ENCODE measurements at regions not wholly inside any gene's neighbourhood (a gene's known extent, or its start where the extent isn't known, plus 50 kb on each side); places are given as distances from the start of the nearest gene placed in this dataset.

DNA sequence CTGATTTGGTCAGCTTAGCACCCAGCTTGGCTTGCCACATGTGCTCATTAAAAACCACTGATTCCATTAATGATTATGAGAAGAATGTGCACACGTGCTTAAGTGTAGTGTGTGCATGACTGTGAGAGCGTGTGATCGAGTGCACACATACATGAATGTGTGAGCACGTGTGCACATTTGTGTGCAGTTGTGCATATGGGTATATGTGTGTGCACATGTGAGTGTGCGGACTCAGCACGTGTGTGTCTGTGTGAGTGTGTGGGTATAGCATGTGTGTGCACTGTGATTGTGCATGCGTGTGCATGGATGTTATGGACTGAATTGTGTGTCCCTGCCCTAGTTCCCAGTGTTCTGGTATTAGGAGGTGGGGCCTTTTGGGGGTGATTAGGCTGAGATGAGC is 202.1 kb upstream of the ZNF536 start:
- H3K27ac ChIP-seq (ENCODE audit: extremely low read depth, low read depth, low read length) = no peak overlapping the region
- no peak for DNase-seq (ENCODE audit: extremely low read depth in 1 of 4, low spot score in 3 of 4)
- H3K36me3 ChIP-seq (ENCODE audit: control insufficient read depth, insufficient read depth, low read length) = no peaks in the 10 kb centered on the region
- no peak overlapping the region for H2AFZ ChIP-seq (ENCODE audit: low read depth, low read length)
- no peaks in the 10 kb centered on the region for H3K9me1 ChIP-seq (ENCODE audit: control insufficient read depth, insufficient read depth, low read length)
- intact Hi-C loops (cut with micrococcal nuclease) = no loop called here
- in situ Hi-C loops (cut with MboI) = no loop called here
- no peaks in the 10 kb centered on the region for H3K4me1 ChIP-seq (replicated peaks in 1 of 2; ENCODE audit: control insufficient read depth in 2 of 2, insufficient read depth in 2 of 2, low read length in 2 of 2)
- no peak for FAIRE-seq
- no peak for TF ChIP-seq IRF2 (CRISPR knock-in tag; IDR thresholded peaks at IDR 0.05)
- TF ChIP-seq ZNF444 (CRISPR knock-in tag; IDR thresholded peaks at IDR 0.05) = no peak
- no peak for TF ChIP-seq ZNF695 (CRISPR knock-in tag; IDR thresholded peaks at IDR 0.05)
- TF ChIP-seq XRCC3 (IDR thresholded peaks at IDR 0.05) = no peak
- no peak for TF ChIP-seq CBFB (CRISPR knock-in tag; IDR thresholded peaks at IDR 0.05)
- no peak for TF ChIP-seq ETV5 (CRISPR knock-in tag; IDR thresholded peaks at IDR 0.05; ENCODE audit: low read depth)
- no peak for TF ChIP-seq SIRT6 (IDR thresholded peaks at IDR 0.05; ENCODE audit: low read depth, low read length)
- TF ChIP-seq, protein P1, sequence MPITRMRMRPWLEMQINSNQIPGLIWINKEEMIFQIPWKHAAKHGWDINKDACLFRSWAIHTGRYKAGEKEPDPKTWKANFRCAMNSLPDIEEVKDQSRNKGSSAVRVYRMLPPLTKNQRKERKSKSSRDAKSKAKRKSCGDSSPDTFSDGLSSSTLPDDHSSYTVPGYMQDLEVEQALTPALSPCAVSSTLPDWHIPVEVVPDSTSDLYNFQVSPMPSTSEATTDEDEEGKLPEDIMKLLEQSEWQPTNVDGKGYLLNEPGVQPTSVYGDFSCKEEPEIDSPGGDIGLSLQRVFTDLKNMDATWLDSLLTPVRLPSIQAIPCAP (CRISPR knock-in tag; IDR thresholded peaks at IDR 0.05; ENCODE audit: borderline replicate concordance) = no peak
- TF ChIP-seq, protein P2, sequence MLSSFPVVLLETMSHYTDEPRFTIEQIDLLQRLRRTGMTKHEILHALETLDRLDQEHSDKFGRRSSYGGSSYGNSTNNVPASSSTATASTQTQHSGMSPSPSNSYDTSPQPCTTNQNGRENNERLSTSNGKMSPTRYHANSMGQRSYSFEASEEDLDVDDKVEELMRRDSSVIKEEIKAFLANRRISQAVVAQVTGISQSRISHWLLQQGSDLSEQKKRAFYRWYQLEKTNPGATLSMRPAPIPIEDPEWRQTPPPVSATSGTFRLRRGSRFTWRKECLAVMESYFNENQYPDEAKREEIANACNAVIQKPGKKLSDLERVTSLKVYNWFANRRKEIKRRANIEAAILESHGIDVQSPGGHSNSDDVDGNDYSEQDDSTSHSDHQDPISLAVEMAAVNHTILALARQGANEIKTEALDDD (IDR thresholded peaks at IDR 0.05) = no peak
- TF ChIP-seq MIER1 (IDR thresholded peaks at IDR 0.05; ENCODE audit: low read depth) = no peak
- TF ChIP-seq NEUROD1 (IDR thresholded peaks at IDR 0.05; ENCODE audit: borderline replicate concordance, low read depth, low read length, partially characterized antibody) = no peak
- TF ChIP-seq TAF9B (IDR thresholded peaks at IDR 0.05; ENCODE audit: partially characterized antibody) = no peak
- TF ChIP-seq, protein P3, sequence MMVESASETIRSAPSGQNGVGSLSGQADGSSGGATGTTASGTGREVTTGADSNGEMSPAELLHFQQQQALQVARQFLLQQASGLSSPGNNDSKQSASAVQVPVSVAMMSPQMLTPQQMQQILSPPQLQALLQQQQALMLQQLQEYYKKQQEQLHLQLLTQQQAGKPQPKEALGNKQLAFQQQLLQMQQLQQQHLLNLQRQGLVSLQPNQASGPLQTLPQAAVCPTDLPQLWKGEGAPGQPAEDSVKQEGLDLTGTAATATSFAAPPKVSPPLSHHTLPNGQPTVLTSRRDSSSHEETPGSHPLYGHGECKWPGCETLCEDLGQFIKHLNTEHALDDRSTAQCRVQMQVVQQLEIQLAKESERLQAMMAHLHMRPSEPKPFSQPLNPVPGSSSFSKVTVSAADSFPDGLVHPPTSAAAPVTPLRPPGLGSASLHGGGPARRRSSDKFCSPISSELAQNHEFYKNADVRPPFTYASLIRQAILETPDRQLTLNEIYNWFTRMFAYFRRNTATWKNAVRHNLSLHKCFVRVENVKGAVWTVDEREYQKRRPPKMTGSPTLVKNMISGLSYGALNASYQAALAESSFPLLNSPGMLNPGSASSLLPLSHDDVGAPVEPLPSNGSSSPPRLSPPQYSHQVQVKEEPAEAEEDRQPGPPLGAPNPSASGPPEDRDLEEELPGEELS (CRISPR knock-in tag; IDR thresholded peaks at IDR 0.05; ENCODE audit: borderline replicate concordance) = no peak
- TF ChIP-seq EP400 (IDR thresholded peaks at IDR 0.05) = no peak
- no peak for TF ChIP-seq POLR2G (IDR thresholded peaks at IDR 0.05; ENCODE audit: low read depth, low read length)
- no peak for TF ChIP-seq DNMT1 (IDR thresholded peaks at IDR 0.05)
- TF ChIP-seq, protein P4, sequence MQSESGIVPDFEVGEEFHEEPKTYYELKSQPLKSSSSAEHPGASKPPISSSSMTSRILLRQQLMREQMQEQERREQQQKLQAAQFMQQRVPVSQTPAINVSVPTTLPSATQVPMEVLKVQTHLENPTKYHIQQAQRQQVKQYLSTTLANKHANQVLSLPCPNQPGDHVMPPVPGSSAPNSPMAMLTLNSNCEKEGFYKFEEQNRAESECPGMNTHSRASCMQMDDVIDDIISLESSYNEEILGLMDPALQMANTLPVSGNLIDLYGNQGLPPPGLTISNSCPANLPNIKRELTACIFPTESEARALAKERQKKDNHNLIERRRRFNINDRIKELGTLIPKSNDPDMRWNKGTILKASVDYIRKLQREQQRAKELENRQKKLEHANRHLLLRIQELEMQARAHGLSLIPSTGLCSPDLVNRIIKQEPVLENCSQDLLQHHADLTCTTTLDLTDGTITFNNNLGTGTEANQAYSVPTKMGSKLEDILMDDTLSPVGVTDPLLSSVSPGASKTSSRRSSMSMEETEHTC (IDR thresholded peaks at IDR 0.05) = no peak
- no peak for TF ChIP-seq ZFPM2 (CRISPR knock-in tag; IDR thresholded peaks at IDR 0.05)
- no peak for TF ChIP-seq FOSL1 (tag; conservative IDR thresholded peaks at IDR 0.05)
- TF ChIP-seq SMAD2 (IDR thresholded peaks at IDR 0.05; ENCODE audit: low read depth, low read length) = no peak
- H3K79me2 ChIP-seq (ENCODE audit: control insufficient read depth, insufficient read depth, low read length) = no peaks in the 10 kb centered on the region
- no peak overlapping the region for H3K4me2 ChIP-seq (ENCODE audit: insufficient read depth, low read length)
- H3K27me3 ChIP-seq (ENCODE audit: control insufficient read depth in 2 of 2, insufficient read depth in 2 of 2, low read length in 2 of 2) = peaks cover 2 to 6% of the 10 kb centered on the region in 2 experiments; a peak in 4 of 5 replicates
- WGBS (ENCODE audit: insufficient coverage, low coverage, missing lambda C conversion rate) = 4% methylated on average over 7 of the region's 7 CpGs
- POLR2A ChIA-PET = no interaction called here
- H3K9me3 ChIP-seq (replicated peaks; ENCODE audit: control insufficient read depth, insufficient read depth, low read depth, low read length) = no peaks in the 10 kb centered on the region
- CTCF ChIA-PET (ENCODE audit: low intra/inter-chr PET ratio) = no interaction called here
- no peak overlapping the region for H3K9ac ChIP-seq (ENCODE audit: insufficient read depth in 1 of 2, low read depth in 2 of 2, low read length in 2 of 2)
- no peaks in the 10 kb centered on the region for H4K20me1 ChIP-seq (replicated peaks; ENCODE audit: control insufficient read depth, insufficient read depth, low read length)
- ATAC-seq = no peak
- H3K4me3 ChIP-seq = no peak overlapping the region
- BruUV-seq (replicated peaks) = no TSS peak

Measured in K562 (cell line).